ENCODE measurements at regions not wholly inside any gene's neighbourhood (a gene's known extent, or its start where the extent isn't known, plus 50 kb on each side); places are given as distances from the start of the nearest gene placed in this dataset.
"Not testable (repeated sequence)": the region's sequence is repeated elsewhere in the genome, so short reads cannot be mapped to it uniquely, and the experiment has no call there.

GRCh38 chr10:3874610-3874989 lies 89.6 kb upstream of the KLF6 start:
- not testable (repeated sequence) for TF ChIP-seq CTCF (IDR thresholded peaks at IDR 0.05); POLR2AphosphoS5 (IDR thresholded peaks at IDR 0.05; ENCODE audit: low read depth, low read length)

Data from Panc1 (cell line).